GM10266 (cell line): ENCODE measurements at regions not wholly inside any gene's neighbourhood (a gene's known extent, or its start where the extent isn't known, plus 50 kb on each side); places are given as distances from the start of the nearest gene placed in this dataset.

Source experiments
- DNase-seq: peaks from one replicate; pipeline ENCODE4 v3.0.0; 2012; ENCODE audit errors: extremely low spot score
- CTCF ChIP-seq: IDR thresholded peaks from 2 replicates; pipeline ENCODE4 v1.5.1; 2012; ENCODE audit warnings: mild to moderate bottlenecking, low read depth; ENCODE audit not compliant: control insufficient read depth, insufficient read depth; ENCODE audit errors: missing control alignments

GRCh38 chr3:157669416-157669815, 166.2 kb upstream of the VEPH1 start:
- no peak for TF ChIP-seq CTCF
- no peak for DNase-seq

- TF ChIP-seq CTCF = no peak
- DNase-seq = no peak
These were observed 164.3 kb upstream of the VEPH1 start for GRCh38 chr3:157667493-157667892.

- no peak for DNase-seq
- TF ChIP-seq CTCF = no peak
These were observed 159.0 kb upstream of the VEPH1 start for GRCh38 chr3:157662171-157662570.

- TF ChIP-seq CTCF = no peak
- DNase-seq = no peak
These were observed 157.6 kb upstream of the VEPH1 start for GRCh38 chr3:157660847-157661246.

GRCh38 chr3:157652366-157652765, 149.2 kb upstream of the VEPH1 start:
- DNase-seq = no peak
- TF ChIP-seq CTCF = no peak

- no peak for DNase-seq
- TF ChIP-seq CTCF = no peak
These were observed 147.5 kb upstream of the VEPH1 start for GRCh38 chr3:157650699-157651098.

- no peak for TF ChIP-seq CTCF
- no peak for DNase-seq
These were observed 147.0 kb upstream of the VEPH1 start for GRCh38 chr3:157650172-157650571.

- no peak for TF ChIP-seq CTCF
- no peak for DNase-seq
These were observed 146.3 kb upstream of the VEPH1 start for GRCh38 chr3:157649511-157649910.
